HEK293T (cell line): ENCODE measurements at regions not wholly inside any gene's neighbourhood (a gene's known extent, or its start where the extent isn't known, plus 50 kb on each side); places are given as distances from the start of the nearest gene placed in this dataset.

Source experiments
- ARNT ChIP-seq: fragments of 450-650 bp; IDR thresholded peaks from 2 replicates; pipeline ENCODE4 v1.6.1; 2017; ENCODE audit warnings: mild to moderate bottlenecking
- BHLHE40 ChIP-seq: fragments of 450-650 bp; IDR thresholded peaks from 2 replicates; pipeline ENCODE4 v1.6.1; 2016; ENCODE audit warnings: mild to moderate bottlenecking, moderate library complexity, borderline replicate concordance
- CTBP1 ChIP-seq: fragments of 450-650 bp; IDR thresholded peaks from 2 replicates; pipeline ENCODE4 v1.6.1; 2016; ENCODE audit warnings: borderline replicate concordance
- ELF4 ChIP-seq: fragments of 450-650 bp; IDR thresholded peaks from 2 replicates; pipeline ENCODE4 v1.6.1; 2017; ENCODE audit warnings: antibody characterized with exemption
- FOXK2 ChIP-seq: fragments of 450-650 bp; IDR thresholded peaks from 2 replicates; pipeline ENCODE4 v1.6.1; 2016; ENCODE audit warnings: mild to moderate bottlenecking
- FOXM1 ChIP-seq: fragments of 450-650 bp; IDR thresholded peaks from 2 replicates; pipeline ENCODE4 v1.6.1; 2017; ENCODE audit warnings: mild to moderate bottlenecking, borderline replicate concordance
- HDGF ChIP-seq: fragments of 450-650 bp; IDR thresholded peaks from 2 replicates; pipeline ENCODE4 v1.6.1; 2017; ENCODE audit warnings: antibody characterized with exemption, borderline replicate concordance
- L3MBTL2 ChIP-seq: fragments of 450-650 bp; conservative IDR thresholded peaks from 2 replicates; pipeline ENCODE4 v1.6.1; 2016; ENCODE audit warnings: mild to moderate bottlenecking
- NFRKB ChIP-seq: fragments of 450-650 bp; IDR thresholded peaks from 2 replicates; pipeline ENCODE4 v1.6.1; 2016; ENCODE audit warnings: mild to moderate bottlenecking, moderate library complexity
- PKNOX1 ChIP-seq: fragments of 450-650 bp; IDR thresholded peaks from 2 replicates; pipeline ENCODE4 v1.6.1; 2016
- SP1 ChIP-seq: fragments of 450-650 bp; IDR thresholded peaks from 2 replicates; pipeline ENCODE4 v1.6.1; 2017
- SUZ12 ChIP-seq: fragments of 450-650 bp; IDR thresholded peaks from 2 replicates; pipeline ENCODE4 v1.6.1; 2016; ENCODE audit warnings: mild to moderate bottlenecking
- TARDBP ChIP-seq: fragments of 450-650 bp; IDR thresholded peaks from 2 replicates; pipeline ENCODE4 v1.6.1; 2016
- ZNF384 ChIP-seq: fragments of 450-650 bp; IDR thresholded peaks from 2 replicates; pipeline ENCODE4 v1.6.1; 2016

DNA sequence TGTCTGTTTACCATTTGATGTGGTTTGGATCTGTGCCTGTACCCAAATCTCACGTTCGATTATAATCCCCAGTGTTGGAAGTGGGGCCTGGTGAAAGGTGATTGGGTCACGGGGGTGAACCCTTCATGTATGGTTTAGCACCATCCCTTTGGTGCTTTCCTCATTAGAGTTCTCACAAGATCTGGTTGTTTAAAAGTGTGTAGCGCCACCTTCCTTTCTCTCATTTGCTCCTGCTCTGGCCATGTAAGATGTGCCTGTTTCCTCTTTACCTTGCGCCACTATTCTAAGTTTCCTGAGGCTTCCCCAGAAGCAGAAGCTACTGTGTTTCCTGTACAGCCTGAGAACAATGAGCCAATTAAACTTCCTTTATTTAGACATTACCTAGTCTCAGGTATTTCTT is 610.7 kb upstream of the ADGRL3 start:
- TF ChIP-seq ZNF384, result no peak
- no peak for TF ChIP-seq SP1
- no peak for TF ChIP-seq L3MBTL2
- TF ChIP-seq ELF4, result no peak
- TF ChIP-seq BHLHE40, result no peak
- TF ChIP-seq SUZ12, result no peak
- no peak for TF ChIP-seq FOXM1
- TF ChIP-seq CTBP1, result no peak
- TF ChIP-seq PKNOX1, result no peak
- no peak for TF ChIP-seq ARNT
- no peak for TF ChIP-seq NFRKB
- TF ChIP-seq TARDBP, result no peak
- TF ChIP-seq HDGF, result no peak
- no peak for TF ChIP-seq FOXK2
